Breast epithelium (tissue), 4 donors: ENCODE measurements at regions not wholly inside any gene's neighbourhood (a gene's known extent, or its start where the extent isn't known, plus 50 kb on each side); places are given as distances from the start of the nearest gene placed in this dataset.

ENCODE experiments used
- DNase-seq, 2 donors: peaks; one replicate each; pipeline ENCODE4 v3.0.0-alpha.2; 2019; ENCODE audit warnings: low spot score in 2 of 2
- H3K27ac ChIP-seq, 2 donors: fragments of 200-600 bp; sonication (generic) in 1 of 2; one replicate each; pipeline ENCODE4 v1.5.1; 2016 to 2019; ENCODE audit warnings: mild to moderate bottlenecking in 1 of 2
- H3K27me3 ChIP-seq, 2 donors: fragments of 200-600 bp; sonication (generic) in 1 of 2; one replicate each; pipeline versions ENCODE4 v1.5.1 to v1.6.0; 2017 to 2019; ENCODE audit warnings: control low read depth in 1 of 2, mild to moderate bottlenecking in 1 of 2
- H3K36me3 ChIP-seq: fragments of 200-600 bp; one replicate; pipeline ENCODE4 v1.5.1; 2019
- H3K4me1 ChIP-seq, 2 donors: fragments of 200-600 bp; sonication (generic); one replicate each; pipeline ENCODE4 v1.5.1; 2016 to 2019; ENCODE audit warnings: control low read depth in 1 of 2
- H3K4me3 ChIP-seq, 3 donors: fragments of 200-600 bp; sonication (generic); 1 replicate in 2 of 3; 2 replicates in 1 of 3; pipeline ENCODE4 v1.5.1; 2016 to 2019; ENCODE audit warnings: mild to moderate bottlenecking in 3 of 3, moderate library complexity in 2 of 3
- H3K9me3 ChIP-seq, 2 donors: fragments of 200-600 bp; sonication (generic) in 1 of 2; one replicate each; pipeline ENCODE4 v1.5.1; 2016 to 2019; ENCODE audit warnings: control low read depth in 1 of 2
- CTCF ChIP-seq, 3 donors: fragments of 450-650 bp; IDR thresholded peaks; one replicate each; pipeline ENCODE4 v1.5.1; 2016 to 2017; ENCODE audit warnings: antibody characterized with exemption in 3 of 3, mild to moderate bottlenecking in 3 of 3, moderate library complexity in 3 of 3
- POLR2A ChIP-seq: fragments of 450-650 bp; IDR thresholded peaks from one replicate; pipeline ENCODE4 v1.6.1; 2016; ENCODE audit warnings: antibody characterized with exemption, mild to moderate bottlenecking, moderate library complexity
- POLR2AphosphoS5 ChIP-seq, 3 donors: sonication (generic); formaldehyde crosslinking; IDR thresholded peaks; one replicate each; pipeline ENCODE4 v1.6.1; 2017; ENCODE audit warnings: antibody characterized with exemption in 3 of 3
- intact Hi-C: fragments of 100-400 bp; cut with DNase I; formaldehyde crosslinking; loops from one replicate; pipeline ENCODE4 v1.15.1; 2023; ENCODE audit warnings: low total_unique reads

DNA sequence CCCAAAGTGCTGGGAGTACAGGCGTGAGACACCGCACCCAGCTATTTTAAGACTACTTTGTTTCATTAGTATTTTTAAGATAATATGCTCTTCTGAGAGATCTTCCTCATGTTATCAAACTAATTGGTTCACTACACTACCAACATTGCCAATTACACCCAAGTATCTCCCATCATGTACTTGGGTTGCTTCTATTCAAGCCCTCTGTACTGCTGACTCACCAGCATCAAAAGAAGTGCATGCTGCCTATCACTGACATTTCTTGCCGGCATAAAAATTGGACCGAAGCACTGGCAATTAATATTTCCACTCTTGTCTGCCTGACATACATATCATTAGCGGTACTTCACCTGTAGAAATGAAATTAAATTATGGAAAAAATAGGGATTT, 164.2 kb upstream of the NBEA start:
- H3K27ac ChIP-seq: no peak overlapping the region
- intact Hi-C loops: no loop called here
- no peaks in the 10 kb centered on the region for H3K27me3 ChIP-seq
- H3K36me3 ChIP-seq: no peaks in the 10 kb centered on the region
- no peak overlapping the region for H3K4me3 ChIP-seq
- peaks cover 5% of the 10 kb centered on the region in 2 donors for H3K9me3 ChIP-seq
- TF ChIP-seq CTCF (IDR thresholded peaks at IDR 0.05) (no peak), POLR2AphosphoS5 (IDR thresholded peaks at IDR 0.05) (no peak), POLR2A (no peak)
- DNase-seq: no peak
- no peaks in the 10 kb centered on the region for H3K4me1 ChIP-seq

DNA sequence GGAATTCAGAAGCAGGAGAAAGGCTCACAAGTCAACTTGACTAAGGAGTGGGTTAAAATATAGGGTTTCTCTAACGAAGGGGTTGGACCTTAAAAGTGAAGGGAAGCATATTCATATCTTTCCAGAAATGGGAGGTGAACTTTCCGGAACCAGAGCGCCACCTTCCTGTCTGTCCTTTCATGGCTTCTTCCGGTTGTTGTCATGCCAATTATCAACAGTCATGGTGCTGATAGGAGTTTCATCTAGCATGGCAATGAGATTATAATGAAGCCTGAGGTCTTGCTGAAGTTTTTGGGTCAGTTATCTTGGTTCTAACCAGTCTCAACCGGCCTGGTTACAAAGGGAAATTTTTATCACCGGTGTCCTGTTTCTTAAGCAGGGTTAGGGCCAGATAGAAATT, 162.9 kb upstream of the NBEA start:
- TF ChIP-seq POLR2A (no peak), CTCF (IDR thresholded peaks at IDR 0.05) (no peak), POLR2AphosphoS5 (IDR thresholded peaks at IDR 0.05) (no peak)
- no peak overlapping the region for H3K27ac ChIP-seq
- H3K4me3 ChIP-seq: no peak overlapping the region
- H3K9me3 ChIP-seq: peaks cover 7 to 13% of the 10 kb centered on the region in 2 donors
- H3K36me3 ChIP-seq: no peaks in the 10 kb centered on the region
- intact Hi-C loops: no loop called here
- H3K4me1 ChIP-seq: no peaks in the 10 kb centered on the region
- no peaks in the 10 kb centered on the region for H3K27me3 ChIP-seq
- DNase-seq: no peak

- intact Hi-C loops: no loop called here
- peaks cover 13 to 14% of the 10 kb centered on the region in 2 donors for H3K9me3 ChIP-seq
- H3K36me3 ChIP-seq: no peaks in the 10 kb centered on the region
- no peaks in the 10 kb centered on the region for H3K27me3 ChIP-seq
- no peak overlapping the region for H3K27ac ChIP-seq
- H3K4me1 ChIP-seq: no peaks in the 10 kb centered on the region
- TF ChIP-seq POLR2A: no peak
- TF ChIP-seq POLR2AphosphoS5 (IDR thresholded peaks at IDR 0.05): no peak
- no peak for TF ChIP-seq CTCF (IDR thresholded peaks at IDR 0.05)
- no peak overlapping the region for H3K4me3 ChIP-seq
- no peak for DNase-seq
Observed at GRCh38 chr13:34793301-34793700, 148.8 kb upstream of the NBEA start.

DNA sequence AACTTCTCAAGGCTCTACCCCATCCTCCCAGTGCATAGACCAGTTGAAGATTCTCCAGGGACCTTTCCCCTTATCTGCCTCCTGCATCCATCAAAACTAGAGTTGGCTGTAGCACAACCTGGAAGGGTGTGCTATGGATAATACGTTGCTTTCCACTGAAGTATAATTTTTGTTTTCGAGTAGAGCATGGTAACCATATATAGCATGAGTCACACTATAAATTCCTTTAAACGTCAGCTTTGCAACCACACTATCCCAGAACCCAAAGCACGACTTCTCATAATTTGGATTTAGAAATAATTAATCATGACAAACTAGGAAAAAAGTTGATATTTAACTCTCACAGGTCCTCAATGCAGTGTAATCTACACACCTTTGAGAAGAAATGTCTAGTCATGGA, 138.3 kb upstream of the NBEA start:
- intact Hi-C loops: no loop called here
- H3K9me3 ChIP-seq: no peaks in the 10 kb centered on the region
- DNase-seq: no peak
- no peak overlapping the region for H3K4me3 ChIP-seq
- no peaks in the 10 kb centered on the region for H3K27me3 ChIP-seq
- no peaks in the 10 kb centered on the region for H3K36me3 ChIP-seq
- TF ChIP-seq POLR2AphosphoS5 (IDR thresholded peaks at IDR 0.05) (no peak), CTCF (IDR thresholded peaks at IDR 0.05) (no peak)
- H3K27ac ChIP-seq: no peak overlapping the region
- H3K4me1 ChIP-seq: no peaks in the 10 kb centered on the region

- intact Hi-C loops: no loop called here
Observed at GRCh38 chr13:34805347-34805746, 136.7 kb upstream of the NBEA start.

More at GRCh38 chr13:34805347-34805746, 136.7 kb upstream of the NBEA start:
- no peaks in the 10 kb centered on the region for H3K36me3 ChIP-seq
- no peaks in the 10 kb centered on the region for H3K9me3 ChIP-seq
- no peak for TF ChIP-seq CTCF (IDR thresholded peaks at IDR 0.05)
- no peak for TF ChIP-seq POLR2A
- TF ChIP-seq POLR2AphosphoS5 (IDR thresholded peaks at IDR 0.05): no peak
- H3K4me3 ChIP-seq: no peak overlapping the region
- no peak overlapping the region for H3K27ac ChIP-seq
- H3K4me1 ChIP-seq: no peaks in the 10 kb centered on the region
- no peaks in the 10 kb centered on the region for H3K27me3 ChIP-seq
- DNase-seq: no peak
